Osteoblast (primary cell): ENCODE measurements at regions not wholly inside any gene's neighbourhood (a gene's known extent, or its start where the extent isn't known, plus 50 kb on each side); places are given as distances from the start of the nearest gene placed in this dataset.

Source experiments
- DNase-seq: peaks from one replicate; pipeline ENCODE4 v3.0.0; 2011; ENCODE audit warnings: low spot score, mixed read lengths; ENCODE audit not compliant: insufficient read length; ENCODE audit errors: missing footprints
- H2AFZ ChIP-seq: 2 replicates; pipeline ENCODE4 v1.6.0; 2011; ENCODE audit warnings: mild to moderate bottlenecking, low read length
- H3K27ac ChIP-seq: 2 replicates; pipeline ENCODE4 v1.5.1; 2011; ENCODE audit warnings: mild to moderate bottlenecking, low read depth, low read length, moderate library complexity
- H3K27me3 ChIP-seq: 2 replicates; pipeline ENCODE4 v1.6.0; 2012; ENCODE audit warnings: mild to moderate bottlenecking, control low read depth, inconsistent platforms, low read length, moderate library complexity; ENCODE audit not compliant: insufficient read depth
- H3K36me3 ChIP-seq: 2 replicates; pipeline ENCODE4 v1.5.1; 2011; ENCODE audit warnings: mild to moderate bottlenecking, low read length, control low read depth, moderate library complexity; ENCODE audit not compliant: insufficient read depth
- H3K4me1 ChIP-seq: 2 replicates; pipeline ENCODE4 v1.5.1; 2011; ENCODE audit warnings: mild to moderate bottlenecking, low read length, control low read depth, moderate library complexity; ENCODE audit not compliant: insufficient read depth
- H3K4me2 ChIP-seq: 2 replicates; pipeline ENCODE4 v1.6.0; 2011; ENCODE audit warnings: mild to moderate bottlenecking, low read length; ENCODE audit not compliant: insufficient read depth
- H3K4me3 ChIP-seq: fragments of 200-600 bp; sonication (generic); 3 replicates; pipeline ENCODE4 v1.5.1; 2012; ENCODE audit warnings: mild to moderate bottlenecking, low read length, inconsistent platforms; ENCODE audit not compliant: insufficient read depth
- H3K79me2 ChIP-seq: 2 replicates; pipeline ENCODE4 v1.6.0; 2012; ENCODE audit warnings: mild to moderate bottlenecking, low read length, control low read depth, inconsistent platforms; ENCODE audit not compliant: insufficient read depth
- H3K9me3 ChIP-seq: 2 replicates; pipeline ENCODE4 v1.5.1; 2011; ENCODE audit warnings: low read depth, low read length, control low read depth
- H4K20me1 ChIP-seq: 2 replicates; pipeline ENCODE4 v1.6.0; 2012; ENCODE audit warnings: mild to moderate bottlenecking, low read length, control low read depth; ENCODE audit not compliant: insufficient read depth
- TF ChIP-seq, protein P1 (sequence below): IDR thresholded peaks from 2 replicates; pipeline ENCODE4 v1.5.1; 2011; ENCODE audit warnings: mild to moderate bottlenecking, low read depth, low read length, moderate library complexity; ENCODE audit errors: extremely low read depth

DNA sequence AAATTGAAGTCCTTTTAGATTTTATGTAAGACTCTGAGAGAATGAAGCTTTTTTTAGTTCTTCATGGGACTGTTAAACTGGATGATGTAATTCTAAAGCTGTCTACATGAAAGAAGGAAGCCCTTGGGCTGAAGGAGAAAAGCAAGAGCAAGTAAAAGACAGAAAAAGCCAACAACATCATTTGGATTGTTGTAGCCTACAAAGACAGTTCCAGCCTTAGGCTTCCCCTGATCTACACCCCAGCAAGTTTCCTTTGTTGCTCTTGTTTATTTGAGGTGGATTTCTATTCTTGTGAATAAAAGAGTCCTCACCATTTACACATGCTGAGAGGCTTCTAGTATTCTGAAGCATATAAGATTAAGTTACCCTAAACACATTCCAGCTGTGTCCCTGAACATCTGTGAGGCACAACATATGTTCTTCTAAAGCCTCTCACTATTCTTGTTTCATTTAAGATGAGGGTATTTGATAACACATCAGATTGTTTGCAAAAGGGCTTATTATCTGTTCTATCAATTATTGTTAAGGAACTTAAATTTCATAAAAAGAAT lies 377.8 kb downstream of the LNPK start:
- no peak overlapping the region for H3K4me3 ChIP-seq
- no peaks in the 10 kb centered on the region for H3K9me3 ChIP-seq
- H3K27me3 ChIP-seq: no peaks in the 10 kb centered on the region
- no peaks in the 10 kb centered on the region for H3K79me2 ChIP-seq
- H2AFZ ChIP-seq: no peak overlapping the region
- no peak for DNase-seq
- H4K20me1 ChIP-seq: no peaks in the 10 kb centered on the region
- H3K4me1 ChIP-seq: no peaks in the 10 kb centered on the region
- no peak overlapping the region for H3K27ac ChIP-seq
- TF ChIP-seq, protein P1, sequence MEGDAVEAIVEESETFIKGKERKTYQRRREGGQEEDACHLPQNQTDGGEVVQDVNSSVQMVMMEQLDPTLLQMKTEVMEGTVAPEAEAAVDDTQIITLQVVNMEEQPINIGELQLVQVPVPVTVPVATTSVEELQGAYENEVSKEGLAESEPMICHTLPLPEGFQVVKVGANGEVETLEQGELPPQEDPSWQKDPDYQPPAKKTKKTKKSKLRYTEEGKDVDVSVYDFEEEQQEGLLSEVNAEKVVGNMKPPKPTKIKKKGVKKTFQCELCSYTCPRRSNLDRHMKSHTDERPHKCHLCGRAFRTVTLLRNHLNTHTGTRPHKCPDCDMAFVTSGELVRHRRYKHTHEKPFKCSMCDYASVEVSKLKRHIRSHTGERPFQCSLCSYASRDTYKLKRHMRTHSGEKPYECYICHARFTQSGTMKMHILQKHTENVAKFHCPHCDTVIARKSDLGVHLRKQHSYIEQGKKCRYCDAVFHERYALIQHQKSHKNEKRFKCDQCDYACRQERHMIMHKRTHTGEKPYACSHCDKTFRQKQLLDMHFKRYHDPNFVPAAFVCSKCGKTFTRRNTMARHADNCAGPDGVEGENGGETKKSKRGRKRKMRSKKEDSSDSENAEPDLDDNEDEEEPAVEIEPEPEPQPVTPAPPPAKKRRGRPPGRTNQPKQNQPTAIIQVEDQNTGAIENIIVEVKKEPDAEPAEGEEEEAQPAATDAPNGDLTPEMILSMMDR: no peak
- no peak overlapping the region for H3K4me2 ChIP-seq
- H3K36me3 ChIP-seq: no peaks in the 10 kb centered on the region

DNA sequence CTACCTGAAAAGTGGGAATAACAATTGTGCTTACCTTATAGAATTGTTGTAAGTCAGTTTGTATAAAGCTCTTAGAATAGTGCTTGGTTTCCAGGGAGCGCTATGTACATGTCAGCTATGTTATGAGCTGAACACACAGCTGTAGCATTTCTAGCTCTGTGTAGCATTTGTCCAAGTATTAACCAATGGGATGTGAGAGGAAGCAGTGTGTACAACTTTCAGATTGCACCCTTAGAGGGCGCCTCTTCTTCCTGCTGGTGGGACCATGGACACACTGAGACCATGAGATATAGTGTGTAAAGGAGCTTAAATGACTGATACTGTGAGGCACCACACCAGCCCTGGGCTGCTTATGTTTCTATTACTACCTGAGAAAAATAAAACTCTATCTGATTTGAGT lies 380.2 kb downstream of the LNPK start:
- H2AFZ ChIP-seq: no peak overlapping the region
- no peak for DNase-seq
- H3K27me3 ChIP-seq: no peaks in the 10 kb centered on the region
- no peaks in the 10 kb centered on the region for H3K36me3 ChIP-seq
- no peaks in the 10 kb centered on the region for H3K79me2 ChIP-seq
- TF ChIP-seq, protein P1: no peak
- no peaks in the 10 kb centered on the region for H4K20me1 ChIP-seq
- H3K4me2 ChIP-seq: no peak overlapping the region
- H3K4me1 ChIP-seq: no peaks in the 10 kb centered on the region
- no peak overlapping the region for H3K4me3 ChIP-seq
- H3K9me3 ChIP-seq: no peaks in the 10 kb centered on the region
- H3K27ac ChIP-seq: no peak overlapping the region

DNA sequence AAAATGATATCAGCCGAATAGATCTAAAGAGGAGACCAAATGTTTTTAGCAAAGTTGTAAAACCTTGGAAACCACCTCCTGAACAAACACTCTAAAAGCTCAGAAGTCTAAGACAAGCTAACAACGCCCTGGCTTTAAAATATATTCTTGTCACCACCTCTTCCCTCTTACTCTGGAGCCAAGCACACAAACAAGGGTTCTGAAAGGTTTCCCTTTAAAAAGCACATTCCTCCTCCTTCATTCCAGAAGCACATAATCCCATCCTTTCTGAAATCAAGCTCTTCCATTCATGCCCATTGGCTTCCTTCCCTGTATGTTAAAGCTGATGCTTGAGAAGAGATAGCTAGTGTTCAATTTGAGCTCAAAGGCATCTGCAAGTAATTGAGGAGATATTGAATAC lies 382.0 kb downstream of the LNPK start:
- H3K36me3 ChIP-seq: no peaks in the 10 kb centered on the region
- H3K4me1 ChIP-seq: no peaks in the 10 kb centered on the region
- H3K4me3 ChIP-seq: no peak overlapping the region
- no peaks in the 10 kb centered on the region for H3K27me3 ChIP-seq
- H2AFZ ChIP-seq: no peak overlapping the region
- no peaks in the 10 kb centered on the region for H3K79me2 ChIP-seq
- no peaks in the 10 kb centered on the region for H4K20me1 ChIP-seq
- no peaks in the 10 kb centered on the region for H3K9me3 ChIP-seq
- no peak overlapping the region for H3K4me2 ChIP-seq
- TF ChIP-seq, protein P1: no peak
- no peak for DNase-seq
- no peak overlapping the region for H3K27ac ChIP-seq

DNA sequence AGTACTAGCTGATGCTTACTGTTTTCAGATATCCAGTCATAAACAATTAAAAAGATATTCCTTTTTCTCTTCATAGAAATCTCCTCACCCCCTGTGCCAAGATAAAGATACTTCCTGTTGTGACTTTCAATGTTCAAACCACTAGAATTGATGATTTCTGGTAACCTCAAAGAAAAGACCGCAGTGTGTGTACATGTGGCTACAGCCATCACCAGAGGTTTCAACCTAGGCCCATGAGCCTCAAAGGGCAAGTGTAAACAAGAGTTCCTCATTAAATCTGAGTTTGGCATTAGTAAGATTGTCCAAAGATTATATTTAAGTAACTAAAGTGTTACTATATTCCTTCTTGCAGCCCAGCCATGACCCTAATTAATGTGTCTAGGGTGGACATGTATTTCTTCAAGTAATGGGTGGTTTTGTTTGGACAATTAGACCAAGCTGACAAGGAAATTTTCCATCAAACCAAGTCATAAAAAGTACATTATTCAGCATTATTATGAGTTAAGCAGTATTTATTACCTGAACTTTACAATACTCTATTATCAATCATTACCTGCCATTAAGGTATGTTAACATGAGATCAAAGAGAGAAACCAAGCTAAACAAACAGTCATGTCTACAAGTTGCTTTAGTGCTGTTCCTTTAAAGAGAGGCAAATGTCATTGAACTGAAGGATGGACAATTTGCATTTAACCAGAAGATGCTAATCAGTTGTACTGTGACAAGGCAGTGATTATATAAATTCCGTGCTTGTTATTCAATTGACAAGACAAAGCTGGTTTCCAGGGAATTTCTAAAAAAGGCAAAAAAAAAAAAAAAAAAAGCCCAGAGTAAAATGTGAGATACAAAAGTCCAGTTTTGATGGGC lies 382.7 kb downstream of the LNPK start:
- no peak overlapping the region for H3K4me3 ChIP-seq
- H3K36me3 ChIP-seq: no peaks in the 10 kb centered on the region
- TF ChIP-seq, protein P1: no peak
- no peaks in the 10 kb centered on the region for H3K79me2 ChIP-seq
- H3K4me2 ChIP-seq: no peak overlapping the region
- no peaks in the 10 kb centered on the region for H3K9me3 ChIP-seq
- H3K27ac ChIP-seq: no peak overlapping the region
- no peaks in the 10 kb centered on the region for H3K4me1 ChIP-seq
- no peaks in the 10 kb centered on the region for H4K20me1 ChIP-seq
- no peak overlapping the region for H2AFZ ChIP-seq
- H3K27me3 ChIP-seq: no peaks in the 10 kb centered on the region
- no peak for DNase-seq
